NCI-H1694 (cell line): ENCODE measurements at regions not wholly inside any gene's neighbourhood (a gene's known extent, or its start where the extent isn't known, plus 50 kb on each side); places are given as distances from the start of the nearest gene placed in this dataset.

Source experiments
- DNase-seq: peaks from one replicate; lab custom pipeline; 2025; lab: John Stamatoyannopoulos, UW

DNA sequence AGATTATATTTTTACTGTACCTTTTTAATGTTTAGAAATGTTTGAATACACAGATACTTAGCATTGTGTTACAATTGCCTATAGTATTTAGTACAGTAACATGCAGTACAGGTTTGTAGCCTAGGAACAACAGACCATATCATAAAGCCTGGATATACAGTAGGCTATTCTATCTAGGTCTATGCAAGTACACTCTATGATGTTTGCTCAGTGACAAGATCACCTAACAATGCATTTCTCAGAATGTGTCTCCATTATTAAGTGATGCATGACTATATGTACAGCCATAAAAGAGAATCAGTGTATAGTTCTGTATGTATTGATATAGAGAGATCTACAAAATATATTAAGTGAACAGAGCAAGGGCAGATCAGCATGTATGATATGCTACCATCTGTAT lies 616.4 kb downstream of the XIRP2 start:
- DNase-seq: no peak

DNA sequence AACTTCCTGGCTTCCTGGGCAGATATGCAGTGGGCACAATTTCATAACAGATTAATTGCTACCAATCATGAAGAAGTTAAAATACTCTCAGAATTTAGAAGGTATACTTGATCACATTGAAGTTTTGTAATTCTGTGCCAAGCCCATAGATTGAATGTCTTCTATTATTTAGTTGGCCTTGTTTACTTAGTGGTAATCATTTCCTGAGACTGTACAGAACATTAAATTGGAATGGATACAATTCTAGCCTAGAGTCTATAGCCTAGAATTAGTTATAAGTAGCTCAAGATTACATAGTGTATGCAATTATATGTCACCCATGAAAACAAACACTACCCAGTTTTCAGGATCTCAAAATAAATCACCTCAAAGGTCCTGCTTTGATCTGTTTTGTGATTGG lies 615.8 kb downstream of the XIRP2 start:
- DNase-seq: no peak

GRCh38 chr2:167501618-167502017 lies 613.3 kb downstream of the XIRP2 start:
- no peak for DNase-seq

- no peak for DNase-seq
Measured at GRCh38 chr2:167493862-167494261, 605.6 kb downstream of the XIRP2 start.

DNA sequence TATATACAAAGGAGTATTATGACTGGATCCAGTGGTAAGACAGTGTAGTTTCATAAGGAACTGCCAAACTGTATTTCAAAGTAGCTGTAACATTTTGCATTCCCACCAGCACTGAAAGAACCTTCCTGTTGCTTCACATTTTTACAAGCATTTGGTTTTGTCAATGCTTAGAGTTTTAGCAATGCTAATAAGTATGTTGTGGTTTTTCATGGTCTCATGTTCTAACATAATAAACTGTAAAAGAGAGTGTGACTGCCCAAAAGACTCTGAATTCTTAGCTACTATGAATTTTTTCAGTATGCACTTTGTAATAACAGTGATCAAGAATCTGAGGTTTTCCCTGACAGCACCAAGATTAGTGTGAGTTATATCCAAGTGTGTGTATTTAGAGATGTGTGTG lies 604.2 kb downstream of the XIRP2 start:
- DNase-seq: no peak

DNA sequence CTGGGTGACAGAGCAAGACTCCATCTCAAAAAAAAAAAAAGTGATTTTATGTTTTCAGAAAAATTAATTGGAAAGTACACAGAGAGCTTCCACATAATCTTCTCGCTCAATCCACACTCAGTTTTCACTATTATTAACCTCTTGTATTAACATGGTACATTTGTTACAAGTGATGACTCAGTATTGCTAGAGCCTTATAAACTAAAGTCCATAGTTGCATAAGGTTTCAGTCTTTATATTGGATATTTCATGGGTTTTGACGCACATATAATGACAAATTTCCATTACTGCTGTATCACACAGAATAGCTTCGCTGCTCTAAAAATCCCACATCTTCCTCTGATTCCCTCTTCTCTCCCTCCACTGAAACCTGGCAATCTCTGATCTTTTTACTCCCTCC lies 603.5 kb downstream of the XIRP2 start:
- no peak for DNase-seq

DNA sequence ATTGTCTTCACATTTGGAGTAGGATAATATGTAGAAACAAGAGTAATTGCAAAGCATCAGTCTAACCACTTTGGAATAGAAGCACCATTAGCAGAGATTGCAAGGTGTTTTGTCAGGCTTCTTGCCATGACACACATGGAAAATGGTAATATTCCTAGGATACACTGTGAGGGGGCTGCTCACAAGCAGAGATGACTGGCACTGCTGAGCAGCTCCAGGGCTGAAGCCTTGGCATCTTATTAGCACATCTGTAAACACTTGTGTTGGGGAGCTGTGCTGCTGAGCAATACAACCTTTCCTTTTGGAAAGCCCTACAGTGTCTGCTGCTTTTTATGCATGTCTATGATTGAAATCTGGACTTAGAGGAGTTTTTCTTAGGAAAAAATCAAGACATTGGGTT lies 602.2 kb downstream of the XIRP2 start:
- DNase-seq: no peak

- DNase-seq: no peak
Measured at GRCh38 chr2:167489325-167489724, 601.0 kb downstream of the XIRP2 start.

DNA sequence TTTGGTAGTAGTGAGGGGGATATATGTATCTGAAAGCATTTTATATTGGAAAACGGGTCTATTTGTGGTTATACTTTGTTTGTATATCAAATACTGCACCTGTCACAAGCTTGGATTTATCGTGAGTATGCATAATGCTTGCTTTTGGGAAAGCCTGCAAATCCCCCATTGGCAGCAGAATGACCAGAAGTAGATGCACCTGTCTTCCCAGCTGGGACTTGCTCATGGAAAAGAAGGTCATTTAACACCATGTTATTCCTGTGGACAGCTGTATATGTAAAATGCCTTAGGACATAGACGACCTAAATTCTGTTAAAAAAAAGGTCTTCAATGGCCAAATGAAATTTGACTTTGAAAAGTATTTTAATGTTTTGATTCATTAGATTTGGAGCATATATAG lies 599.4 kb downstream of the XIRP2 start:
- no peak for DNase-seq

- DNase-seq: no peak
Measured at GRCh38 chr2:167484875-167485274, 596.6 kb downstream of the XIRP2 start.

DNA sequence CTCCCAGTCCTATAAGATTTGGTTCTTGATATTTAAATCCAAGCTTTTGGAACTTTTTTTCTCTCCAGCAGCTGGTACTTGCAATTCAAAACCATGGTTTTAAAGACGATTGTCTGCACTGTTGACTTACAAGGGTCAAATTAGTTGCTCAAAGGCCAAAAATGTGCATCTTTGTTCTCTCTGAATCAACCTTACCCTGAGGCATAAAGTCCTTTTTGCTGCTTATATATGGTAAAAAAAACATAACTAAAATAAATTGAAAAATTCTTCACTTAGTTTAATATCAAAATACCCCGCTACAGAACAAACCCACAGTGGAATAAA lies 592.7 kb downstream of the XIRP2 start:
- no peak for DNase-seq

- no peak for DNase-seq
Measured at GRCh38 chr2:167480232-167480985, 592.1 kb downstream of the XIRP2 start.

- no peak for DNase-seq
Measured at GRCh38 chr2:167478196-167478595, 589.9 kb downstream of the XIRP2 start.

- DNase-seq: no peak
Measured at GRCh38 chr2:167475791-167476190, 587.5 kb downstream of the XIRP2 start.

- no peak for DNase-seq
Measured at GRCh38 chr2:167471734-167472133, 583.5 kb downstream of the XIRP2 start.

DNA sequence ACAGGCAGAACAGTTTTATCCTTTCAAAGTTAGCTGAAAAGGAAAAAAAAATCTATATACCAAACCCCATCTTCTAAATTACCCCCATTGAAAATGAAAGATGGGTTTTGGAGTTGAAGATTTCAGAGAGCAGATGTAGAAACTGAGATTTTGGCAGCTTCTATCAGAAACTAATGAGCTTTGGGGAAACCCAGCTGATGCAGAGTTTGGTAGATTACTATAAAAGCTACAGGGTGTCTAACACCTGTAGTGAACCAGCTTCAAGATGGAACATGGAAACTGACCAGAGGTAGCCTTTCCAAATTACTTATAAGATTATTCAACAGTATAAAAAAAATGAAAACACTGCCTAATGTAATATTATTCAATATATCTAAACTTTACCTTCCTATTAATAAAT lies 583.1 kb downstream of the XIRP2 start:
- no peak for DNase-seq

DNA sequence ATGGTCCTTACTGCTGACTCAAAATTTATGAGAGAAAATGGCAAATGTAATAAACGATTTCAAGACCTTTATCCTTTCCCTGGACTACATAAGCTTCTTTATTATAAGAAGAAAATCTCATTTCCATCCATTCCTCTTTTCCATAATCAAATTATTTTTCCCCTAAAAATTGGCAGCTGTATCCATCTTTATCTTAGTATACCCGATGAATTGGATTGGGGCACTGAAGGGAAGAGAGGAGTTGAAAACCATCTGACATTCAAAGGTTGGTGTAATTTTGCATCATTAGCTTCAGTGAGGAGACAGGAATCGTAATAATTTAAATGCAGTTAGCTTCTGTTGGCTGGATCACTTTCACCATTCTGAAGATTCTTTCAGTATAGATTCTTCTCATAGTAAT lies 574.1 kb downstream of the XIRP2 start:
- no peak for DNase-seq

DNA sequence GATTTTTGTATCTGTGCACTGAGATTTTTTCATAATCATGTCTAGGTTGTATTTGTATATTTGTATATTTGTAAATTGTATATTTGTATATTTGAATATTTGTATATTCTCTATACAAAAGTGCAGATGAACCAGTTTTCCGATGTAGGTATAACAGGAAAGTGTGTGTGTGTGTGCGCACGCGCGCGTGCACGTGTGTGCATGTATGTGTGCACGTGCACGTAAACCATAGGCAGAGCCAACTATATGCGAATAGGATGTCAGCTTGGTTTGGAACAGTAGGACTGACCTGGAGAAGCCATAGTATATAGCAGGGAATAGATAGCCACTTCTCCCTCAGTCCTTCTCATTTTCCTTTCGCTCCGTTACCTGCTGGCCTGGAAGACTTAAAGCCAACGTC lies 565.8 kb downstream of the XIRP2 start:
- no peak for DNase-seq

DNA sequence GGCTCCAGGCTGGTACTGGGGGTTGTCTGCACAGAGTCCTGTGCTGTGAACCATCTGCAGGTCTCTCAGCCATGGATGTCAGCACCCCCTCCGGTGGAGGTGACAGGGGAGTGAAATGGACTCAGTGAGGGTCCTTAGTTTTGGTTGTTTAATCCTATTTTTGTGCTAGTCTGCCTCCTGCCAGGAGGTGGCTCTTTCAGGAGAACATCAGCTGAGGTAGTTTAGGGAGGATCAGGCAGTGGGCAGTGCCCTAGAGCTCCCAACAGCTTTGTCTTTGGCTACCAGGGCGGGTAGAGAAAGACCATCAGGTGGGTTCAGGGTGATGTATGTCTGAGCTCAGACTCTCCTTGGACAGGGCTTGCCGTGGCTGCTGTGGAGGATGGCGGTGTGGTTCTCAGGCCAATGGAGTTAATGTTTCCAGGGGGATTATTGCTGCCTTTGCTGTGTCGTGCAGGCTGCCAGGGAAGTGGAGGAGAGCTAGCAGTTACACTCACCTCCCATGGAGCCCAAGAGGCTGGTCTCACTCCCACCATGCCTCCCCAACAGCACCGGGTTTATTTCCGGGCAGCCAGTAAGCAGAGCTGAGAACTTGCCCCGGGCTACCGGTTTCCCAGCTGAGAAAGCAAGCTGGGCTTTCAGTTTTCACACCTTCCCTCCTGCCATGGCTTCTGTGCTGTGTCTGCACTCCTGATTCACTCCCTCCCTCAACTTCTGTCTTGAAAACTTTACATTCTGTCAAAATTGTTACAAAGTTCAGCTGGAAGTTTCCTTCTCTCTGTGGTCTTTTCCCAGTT lies 563.4 kb downstream of the XIRP2 start:
- no peak for DNase-seq

- DNase-seq: no peak
Measured at GRCh38 chr2:167450364-167450763, 562.1 kb downstream of the XIRP2 start.

- DNase-seq: no peak
Measured at GRCh38 chr2:167440382-167440781, 552.1 kb downstream of the XIRP2 start.

DNA sequence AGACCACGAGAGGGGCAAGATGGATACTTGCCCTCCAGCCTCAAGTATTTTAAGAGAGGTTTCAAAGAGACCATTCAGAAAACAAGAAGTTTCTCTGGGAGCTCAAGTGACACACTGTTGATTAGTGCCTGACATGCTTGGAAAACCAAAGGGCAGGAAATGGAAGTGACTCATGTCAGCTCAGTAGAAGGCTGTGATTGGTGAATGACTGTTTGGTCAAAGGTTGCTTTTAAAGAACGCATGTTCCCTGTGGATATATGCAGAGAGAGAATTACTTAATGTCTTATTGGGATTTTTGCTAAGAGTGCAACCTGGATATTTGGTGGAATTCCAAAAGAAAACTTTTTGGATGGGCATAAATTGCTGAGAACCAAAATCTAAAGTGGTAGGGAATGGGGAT lies 549.9 kb downstream of the XIRP2 start:
- no peak for DNase-seq

DNA sequence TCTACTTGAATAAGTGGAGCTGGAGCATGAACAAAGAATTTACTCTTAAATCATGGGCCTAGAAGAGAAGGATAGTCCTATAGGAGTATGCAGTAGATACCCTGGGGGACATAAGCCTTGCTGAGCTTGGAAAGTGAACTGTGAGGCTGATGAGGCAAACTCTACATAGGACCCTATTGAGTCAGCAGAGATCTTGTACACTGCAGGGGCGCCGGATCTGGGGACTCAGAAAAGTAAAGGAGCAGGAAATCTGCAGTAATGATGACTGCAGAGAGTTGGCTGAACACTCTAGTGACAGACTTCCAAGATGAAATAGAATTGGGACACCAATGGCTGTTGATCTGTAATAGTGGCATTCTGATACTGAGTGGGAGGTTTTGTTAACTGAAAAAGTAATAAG lies 543.7 kb downstream of the XIRP2 start:
- DNase-seq: no peak

DNA sequence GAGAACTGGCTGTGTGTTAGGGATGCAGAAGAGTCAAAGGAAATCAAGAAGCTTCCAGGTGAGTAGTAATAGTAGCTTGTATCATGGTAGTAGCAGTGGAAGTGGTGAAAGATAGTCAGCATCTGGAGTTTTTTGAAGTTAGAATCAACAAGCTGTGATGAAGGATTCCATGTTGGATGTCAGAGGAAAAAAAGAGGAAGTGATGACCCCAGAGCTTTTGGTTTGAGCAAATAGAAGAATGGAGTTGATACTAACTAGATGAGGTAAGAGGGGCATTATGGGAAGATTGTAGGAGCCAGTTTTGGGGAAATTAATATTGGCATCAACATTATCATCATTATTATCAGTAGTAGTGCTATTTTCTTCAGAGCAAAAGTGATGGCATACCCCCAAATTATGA lies 542.2 kb downstream of the XIRP2 start:
- DNase-seq: no peak
